ENCODE measurements at regions not wholly inside any gene's neighbourhood (a gene's known extent, or its start where the extent isn't known, plus 50 kb on each side); places are given as distances from the start of the nearest gene placed in this dataset.

GRCh38 chr3:20890111-20890519, 704.1 kb upstream of the SGO1 start:
- Histone ChIP-seq H3K4me1 (ENCODE audit: control insufficient read depth in 1 of 2, insufficient read depth in 2 of 2, low read length in 2 of 2) (no peaks in the 10 kb centered on the region), H3K27me3 (ENCODE audit: insufficient read depth, low read length) (no peaks in the 10 kb centered on the region), H4K20me1 (ENCODE audit: insufficient read depth) (no peaks in the 10 kb centered on the region), H3K79me2 (ENCODE audit: insufficient read depth, low read length) (no peaks in the 10 kb centered on the region), H3K9ac (ENCODE audit: low read length) (no peak overlapping the region), H3K4me2 (ENCODE audit: low read length) (no peak overlapping the region), H3K9me2 (ENCODE audit: insufficient read depth) (no peaks in the 10 kb centered on the region), H2AFZ (ENCODE audit: low read depth, low read length, poor library complexity, severe bottlenecking) (no peak overlapping the region), H3K36me3 (ENCODE audit: control insufficient read depth in 1 of 2, insufficient read depth in 2 of 2, low read length in 2 of 2) (no peaks in the 10 kb centered on the region), H3K9me3 (ENCODE audit: control insufficient read depth in 1 of 2, insufficient read depth in 1 of 2, low read depth in 1 of 2, low read length in 2 of 2) (peaks cover 9 to 20% of the 10 kb centered on the region in 2 experiments; a peak in 2 of 4 replicates), H3K27ac (ENCODE audit: low read depth, low read length) (no peak overlapping the region), H3K4me3 (replicated peaks in 1 of 2; ENCODE audit: low read depth in 1 of 2, low read length in 2 of 2) (no peak overlapping the region)
- TF ChIP-seq EZH2phosphoT487 (IDR thresholded peaks at IDR 0.05; ENCODE audit: borderline replicate concordance) (no peak), ZNF274 (IDR thresholded peaks at IDR 0.05; ENCODE audit: low read depth, low read length) (no peak), REST (IDR thresholded peaks at IDR 0.05; ENCODE audit: low read depth) (no peak), CEBPB (IDR thresholded peaks at IDR 0.05; ENCODE audit: low read depth) (no peak), CTCF (IDR thresholded peaks at IDR 0.05 in 2 of 3, conservative IDR thresholded peaks at IDR 0.05 in 1 of 3; ENCODE audit: borderline replicate concordance in 1 of 3, insufficient read depth in 1 of 3, low read depth in 2 of 3, low read length in 2 of 3) (no peak), ZBTB33 (IDR thresholded peaks at IDR 0.05; ENCODE audit: extremely low read depth, insufficient replicate concordance, low read length) (no peak), CBX3 (IDR thresholded peaks at IDR 0.05; ENCODE audit: low read depth) (no peak), ELF1 (IDR thresholded peaks at IDR 0.05; ENCODE audit: borderline replicate concordance, low read depth) (no peak), FOSL1 (IDR thresholded peaks at IDR 0.05; ENCODE audit: low read depth) (no peak), SIN3A (IDR thresholded peaks at IDR 0.05; ENCODE audit: low read depth) (no peak), SP1 (IDR thresholded peaks at IDR 0.05; ENCODE audit: low read depth) (no peak), RAD21 (IDR thresholded peaks at IDR 0.05; ENCODE audit: low read depth) (no peak), SRF (IDR thresholded peaks at IDR 0.05; ENCODE audit: low read depth) (no peak), ZFX (IDR thresholded peaks at IDR 0.05) (no peak), TCF7L2 (IDR thresholded peaks at IDR 0.05; ENCODE audit: borderline replicate concordance, extremely low read depth, insufficient read depth, insufficient read length) (no peak)
- CTCF ChIA-PET = no interaction called here
- RAD21 ChIA-PET (ENCODE audit: low non-redundant PET in 1 of 2, low total read pairs in 2 of 2, uncharacterized antibody in 2 of 2, unreplicated experiment in 2 of 2) = no interaction called here
- POLR2A ChIA-PET = no interaction called here
- no peak for ATAC-seq
- intact Hi-C loops (cut with micrococcal nuclease) = no loop called here
- no peak for DNase-seq (ENCODE audit: low read depth, low spot score)
- BruUV-seq (replicated peaks) = no TSS peak

All from HCT116 (cell line).